ENCODE measurements at regions not wholly inside any gene's neighbourhood (a gene's known extent, or its start where the extent isn't known, plus 50 kb on each side); places are given as distances from the start of the nearest gene placed in this dataset.

GRCh38 chr17:6893382-6894205, 62.1 kb upstream of the TEKT1 start:
- Histone ChIP-seq H3K27ac (ENCODE audit: low read depth in 2 of 2, low read length in 2 of 2) (no peak overlapping the region), H3K9me3 (ENCODE audit: control insufficient read depth in 2 of 2, low read length in 2 of 2) (no peaks in the 10 kb centered on the region), H3K4me1 (ENCODE audit: control insufficient read depth in 2 of 2, insufficient read depth in 2 of 2, low read length in 2 of 2) (no peaks in the 10 kb centered on the region), H3K4me3 (ENCODE audit: low read length in 2 of 2) (no peak overlapping the region), H3K9ac (ENCODE audit: low read depth in 1 of 2, low read length in 2 of 2) (no peak overlapping the region), H3K36me3 (ENCODE audit: control insufficient read depth in 2 of 2, insufficient read depth in 2 of 2, low read length in 2 of 2) (no peaks in the 10 kb centered on the region), H3K27me3 (ENCODE audit: control insufficient read depth in 2 of 2, insufficient read depth in 2 of 2, low read length in 2 of 2) (peaks cover 12 to 29% of the 10 kb centered on the region in 2 donors)

GRCh38 chr17:6894206-6894528, 62.6 kb upstream of the TEKT1 start:
- H3K27ac ChIP-seq (ENCODE audit: low read depth in 2 of 2, low read length in 2 of 2): no peak overlapping the region
- H3K4me3 ChIP-seq (ENCODE audit: low read length in 2 of 2): no peak overlapping the region
- no peaks in the 10 kb centered on the region for H3K9me3 ChIP-seq (ENCODE audit: control insufficient read depth in 2 of 2, low read length in 2 of 2)
- peaks cover 12 to 29% of the 10 kb centered on the region in 2 donors for H3K27me3 ChIP-seq (ENCODE audit: control insufficient read depth in 2 of 2, insufficient read depth in 2 of 2, low read length in 2 of 2)
- no peak overlapping the region for H3K9ac ChIP-seq (ENCODE audit: low read depth in 1 of 2, low read length in 2 of 2)
- H3K4me1 ChIP-seq (ENCODE audit: control insufficient read depth in 2 of 2, insufficient read depth in 2 of 2, low read length in 2 of 2): no peaks in the 10 kb centered on the region
- no peaks in the 10 kb centered on the region for H3K36me3 ChIP-seq (ENCODE audit: control insufficient read depth in 2 of 2, insufficient read depth in 2 of 2, low read length in 2 of 2)

DNA sequence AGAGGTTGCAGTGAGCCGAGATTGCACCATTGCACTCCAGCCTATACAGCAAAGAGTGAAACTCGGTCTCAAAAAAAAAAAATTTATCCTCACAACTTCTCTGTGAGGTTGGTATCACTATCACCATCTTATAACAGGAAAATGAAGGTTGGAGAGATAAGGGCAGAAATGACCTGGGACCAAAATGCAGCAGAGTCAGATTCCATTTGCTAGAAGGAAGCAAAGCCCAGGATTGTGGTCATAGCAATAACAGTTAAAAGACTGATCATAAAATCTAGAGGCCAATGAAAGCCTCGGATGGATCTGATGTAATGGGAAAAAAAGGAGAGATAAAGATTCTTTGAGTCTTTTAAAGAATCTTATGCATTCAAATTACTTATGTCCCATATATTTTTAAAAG, 69.6 kb upstream of the TEKT1 start:
- Histone ChIP-seq H3K36me3 (ENCODE audit: control insufficient read depth in 2 of 2, insufficient read depth in 2 of 2, low read length in 2 of 2) (no peaks in the 10 kb centered on the region), H3K27ac (ENCODE audit: low read depth in 2 of 2, low read length in 2 of 2) (no peak overlapping the region), H3K27me3 (ENCODE audit: control insufficient read depth in 2 of 2, insufficient read depth in 2 of 2, low read length in 2 of 2) (peaks cover 0 to 7% of the 10 kb centered on the region in 2 donors), H3K4me3 (ENCODE audit: low read length in 2 of 2) (no peak overlapping the region), H3K9me3 (ENCODE audit: control insufficient read depth in 2 of 2, low read length in 2 of 2) (no peaks in the 10 kb centered on the region), H3K4me1 (ENCODE audit: control insufficient read depth in 2 of 2, insufficient read depth in 2 of 2, low read length in 2 of 2) (no peaks in the 10 kb centered on the region), H3K9ac (ENCODE audit: low read depth in 1 of 2, low read length in 2 of 2) (no peak overlapping the region)

- Histone ChIP-seq H3K4me3 (ENCODE audit: low read length in 2 of 2) (no peak overlapping the region), H3K27me3 (ENCODE audit: control insufficient read depth in 2 of 2, insufficient read depth in 2 of 2, low read length in 2 of 2) (peaks cover 0 to under 1% of the 10 kb centered on the region in 2 donors), H3K9ac (ENCODE audit: low read depth in 1 of 2, low read length in 2 of 2) (no peak overlapping the region), H3K27ac (ENCODE audit: low read depth in 2 of 2, low read length in 2 of 2) (no peak overlapping the region), H3K36me3 (ENCODE audit: control insufficient read depth in 2 of 2, insufficient read depth in 2 of 2, low read length in 2 of 2) (no peaks in the 10 kb centered on the region), H3K9me3 (ENCODE audit: control insufficient read depth in 2 of 2, low read length in 2 of 2) (no peaks in the 10 kb centered on the region), H3K4me1 (ENCODE audit: control insufficient read depth in 2 of 2, insufficient read depth in 2 of 2, low read length in 2 of 2) (no peaks in the 10 kb centered on the region)
These were observed 71.9 kb upstream of the TEKT1 start for GRCh38 chr17:6903326-6903900.

- H3K27me3 ChIP-seq (ENCODE audit: control insufficient read depth in 2 of 2, insufficient read depth in 2 of 2, low read length in 2 of 2): no peaks in the 10 kb centered on the region
- H3K4me1 ChIP-seq (ENCODE audit: control insufficient read depth in 2 of 2, insufficient read depth in 2 of 2, low read length in 2 of 2): peaks cover 0 to 4% of the 10 kb centered on the region in 2 donors
These were observed 77.3 kb upstream of the TEKT1 start for GRCh38 chr17:6908807-6909206.

DNA sequence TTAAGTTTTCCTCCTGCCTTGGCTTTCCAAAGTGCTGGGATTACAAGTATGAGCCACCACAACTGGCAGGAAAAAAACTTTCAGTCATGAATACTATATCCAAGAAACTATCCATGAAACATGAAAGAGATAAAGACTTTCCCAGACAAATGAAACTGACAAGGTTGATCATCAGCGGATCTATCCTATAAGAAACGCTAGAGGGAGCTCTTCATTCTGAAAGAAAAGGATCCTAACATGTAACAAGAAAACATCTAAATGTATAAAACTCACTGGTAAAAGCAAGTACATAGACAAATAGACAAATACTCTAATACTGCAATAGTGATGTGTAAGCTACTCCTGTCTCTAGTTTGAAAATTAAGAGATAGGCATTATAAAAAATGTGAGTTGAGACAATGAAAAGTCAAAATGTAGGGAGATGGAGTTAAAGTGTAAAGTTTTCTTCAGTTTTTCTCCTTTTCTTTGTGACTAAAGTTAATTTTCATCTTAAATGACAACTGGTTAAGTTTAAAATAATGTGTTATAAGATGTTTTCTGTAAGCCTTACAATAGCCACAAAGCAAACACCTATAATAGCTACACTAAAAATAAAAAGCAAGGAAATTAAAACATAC, 79.6 kb upstream of the TEKT1 start:
- H3K9ac ChIP-seq (ENCODE audit: low read depth in 1 of 2, low read length in 2 of 2): no peak overlapping the region
- H3K27ac ChIP-seq (ENCODE audit: low read depth in 2 of 2, low read length in 2 of 2): no peak overlapping the region
- peaks cover 0 to 9% of the 10 kb centered on the region in 2 donors for H3K4me1 ChIP-seq (ENCODE audit: control insufficient read depth in 2 of 2, insufficient read depth in 2 of 2, low read length in 2 of 2)
- peaks cover 2 to 3% of the 10 kb centered on the region in 2 donors for H3K27me3 ChIP-seq (ENCODE audit: control insufficient read depth in 2 of 2, insufficient read depth in 2 of 2, low read length in 2 of 2)
- no peaks in the 10 kb centered on the region for H3K36me3 ChIP-seq (ENCODE audit: control insufficient read depth in 2 of 2, insufficient read depth in 2 of 2, low read length in 2 of 2)
- no peaks in the 10 kb centered on the region for H3K9me3 ChIP-seq (ENCODE audit: control insufficient read depth in 2 of 2, low read length in 2 of 2)
- no peak overlapping the region for H3K4me3 ChIP-seq (ENCODE audit: low read length in 2 of 2)

More at GRCh38 chr17:6908807-6909206, 77.3 kb upstream of the TEKT1 start:
- Histone ChIP-seq H3K9me3 (ENCODE audit: control insufficient read depth in 2 of 2, low read length in 2 of 2) (no peaks in the 10 kb centered on the region), H3K27ac (ENCODE audit: low read depth in 2 of 2, low read length in 2 of 2) (no peak overlapping the region), H3K9ac (ENCODE audit: low read depth in 1 of 2, low read length in 2 of 2) (no peak overlapping the region), H3K36me3 (ENCODE audit: control insufficient read depth in 2 of 2, insufficient read depth in 2 of 2, low read length in 2 of 2) (no peaks in the 10 kb centered on the region), H3K4me3 (ENCODE audit: low read length in 2 of 2) (no peak overlapping the region)

GRCh38 chr17:6912110-6913051, 80.9 kb upstream of the TEKT1 start:
- Histone ChIP-seq H3K36me3 (ENCODE audit: control insufficient read depth in 2 of 2, insufficient read depth in 2 of 2, low read length in 2 of 2) (no peaks in the 10 kb centered on the region), H3K27ac (ENCODE audit: low read depth in 2 of 2, low read length in 2 of 2) (no peak overlapping the region), H3K4me3 (ENCODE audit: low read length in 2 of 2) (no peak overlapping the region), H3K27me3 (ENCODE audit: control insufficient read depth in 2 of 2, insufficient read depth in 2 of 2, low read length in 2 of 2) (peaks cover 2 to 3% of the 10 kb centered on the region in 2 donors), H3K9me3 (ENCODE audit: control insufficient read depth in 2 of 2, low read length in 2 of 2) (no peaks in the 10 kb centered on the region), H3K4me1 (ENCODE audit: control insufficient read depth in 2 of 2, insufficient read depth in 2 of 2, low read length in 2 of 2) (peaks cover 0 to 9% of the 10 kb centered on the region in 2 donors), H3K9ac (ENCODE audit: low read depth in 1 of 2, low read length in 2 of 2) (no peak overlapping the region)

- Histone ChIP-seq H3K27ac (ENCODE audit: low read depth in 2 of 2, low read length in 2 of 2) (no peak overlapping the region), H3K4me3 (ENCODE audit: low read length in 2 of 2) (peak overlapping the region; percentile 27 to 44), H3K4me1 (ENCODE audit: control insufficient read depth in 2 of 2, insufficient read depth in 2 of 2, low read length in 2 of 2) (peaks cover 0 to 9% of the 10 kb centered on the region in 2 donors), H3K27me3 (ENCODE audit: control insufficient read depth in 2 of 2, insufficient read depth in 2 of 2, low read length in 2 of 2) (peaks cover 2 to 3% of the 10 kb centered on the region in 2 donors), H3K9ac (ENCODE audit: low read depth in 1 of 2, low read length in 2 of 2) (peak overlapping the region in 1 of 2 donors; percentile 18), H3K9me3 (ENCODE audit: control insufficient read depth in 2 of 2, low read length in 2 of 2) (no peaks in the 10 kb centered on the region), H3K36me3 (ENCODE audit: control insufficient read depth in 2 of 2, insufficient read depth in 2 of 2, low read length in 2 of 2) (no peaks in the 10 kb centered on the region)
These were observed 82.0 kb upstream of the ALOX12 start for GRCh38 chr17:6913608-6914443.

DNA sequence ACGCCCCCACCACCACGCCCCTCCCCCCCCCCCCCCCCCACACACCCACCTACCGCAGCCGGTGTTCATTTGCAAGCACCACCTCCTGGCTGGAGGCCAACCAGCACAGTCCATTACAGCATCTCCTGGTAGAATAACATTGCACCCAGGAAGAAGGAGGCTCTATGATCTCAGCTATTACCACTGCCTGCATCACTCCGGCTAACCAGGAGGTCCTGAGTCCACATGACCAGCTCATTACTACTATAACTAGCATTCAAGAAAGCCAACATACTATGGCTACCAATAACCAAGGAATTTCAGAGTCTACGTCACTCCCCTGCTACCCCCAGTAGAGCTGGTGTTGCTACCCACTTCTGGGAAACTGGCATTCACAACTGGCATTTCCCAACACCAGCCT, 81.1 kb upstream of the ALOX12 start:
- H3K9ac ChIP-seq (ENCODE audit: low read depth in 1 of 2, low read length in 2 of 2): no peak overlapping the region
- H3K27ac ChIP-seq (ENCODE audit: low read depth in 2 of 2, low read length in 2 of 2): no peak overlapping the region

More for the DNA sequence above, 81.1 kb upstream of the ALOX12 start:
- no peaks in the 10 kb centered on the region for H3K36me3 ChIP-seq (ENCODE audit: control insufficient read depth in 2 of 2, insufficient read depth in 2 of 2, low read length in 2 of 2)
- H3K4me3 ChIP-seq (ENCODE audit: low read length in 2 of 2): no peak overlapping the region
- no peaks in the 10 kb centered on the region for H3K9me3 ChIP-seq (ENCODE audit: control insufficient read depth in 2 of 2, low read length in 2 of 2)
- peaks cover 2 to 3% of the 10 kb centered on the region in 2 donors for H3K27me3 ChIP-seq (ENCODE audit: control insufficient read depth in 2 of 2, insufficient read depth in 2 of 2, low read length in 2 of 2)
- H3K4me1 ChIP-seq (ENCODE audit: control insufficient read depth in 2 of 2, insufficient read depth in 2 of 2, low read length in 2 of 2): peaks cover 0 to 9% of the 10 kb centered on the region in 2 donors

Measured in mucosa of rectum (tissue), 2 donors.